ENCODE measurements at regions not wholly inside any gene's neighbourhood (a gene's known extent, or its start where the extent isn't known, plus 50 kb on each side); places are given as distances from the start of the nearest gene placed in this dataset.

- Histone ChIP-seq H3K14ac (replicated peaks; ENCODE audit: low read depth, low read length) (no peak overlapping the region), H4K8ac (ENCODE audit: low read depth in 2 of 2, low read length in 2 of 2) (no peak overlapping the region), H3K4ac (ENCODE audit: low read depth, low read length) (no peak overlapping the region), H3K4me3 (ENCODE audit: insufficient read depth, low read depth, low read length) (no peak overlapping the region), H3K9me1 (ENCODE audit: insufficient read depth, low read length) (no peaks in the 10 kb centered on the region), H3K4me1 (ENCODE audit: control insufficient read depth, insufficient read depth, low read length) (no peaks in the 10 kb centered on the region), H3K36me3 (ENCODE audit: control insufficient read depth, insufficient read depth, low read length) (no peaks in the 10 kb centered on the region), H3K9me3 (ENCODE audit: control insufficient read depth, insufficient read depth, low read length) (no peaks in the 10 kb centered on the region), H2AFZ (replicated peaks; ENCODE audit: low read length, poor library complexity) (no peak overlapping the region), H2BK20ac (ENCODE audit: low read depth, low read length) (no peak overlapping the region), H2BK15ac (ENCODE audit: low read depth, low read length) (no peak overlapping the region), H3K79me1 (ENCODE audit: low read depth in 1 of 2, low read length in 2 of 2) (no peaks in the 10 kb centered on the region), H4K20me1 (ENCODE audit: insufficient read depth, low read length) (no peaks in the 10 kb centered on the region), H2AK9ac (replicated peaks; ENCODE audit: low read depth, low read length, poor library complexity) (no peak overlapping the region), H3K4me2 (ENCODE audit: low read depth, low read length) (no peak overlapping the region), H3K56ac (ENCODE audit: extremely low read depth, insufficient read depth, low read length) (no peak overlapping the region), H3K9ac (ENCODE audit: low read depth, low read length) (no peak overlapping the region), H4K91ac (ENCODE audit: insufficient read depth, low read depth, low read length) (no peak overlapping the region), H3K27ac (ENCODE audit: insufficient read depth, low read length) (no peak overlapping the region), H3K23ac (ENCODE audit: low read depth, low read length) (no peak overlapping the region), H2BK5ac (ENCODE audit: low read depth, low read length, poor library complexity, severe bottlenecking) (no peak overlapping the region), H3K27me3 (ENCODE audit: control insufficient read depth, insufficient read depth, low read length) (peaks cover 10% of the 10 kb centered on the region), H2BK120ac (ENCODE audit: low read depth, low read length) (no peak overlapping the region), H2AK5ac (ENCODE audit: low read depth, low read length) (no peak overlapping the region), H3K18ac (ENCODE audit: low read depth, low read length) (no peak overlapping the region), H4K5ac (ENCODE audit: low read depth, low read length) (no peak overlapping the region)
- DNase-seq = no peak
- BruUV-seq (replicated peaks) = no TSS peak
- ATAC-seq (ENCODE audit: low read depth) = no peak
- dilution Hi-C loops (cut with HindIII; ENCODE audit: low sequenced_read_pairs, unreplicated experiment) = no loop called here
- TF ChIP-seq MAFK (IDR thresholded peaks at IDR 0.05; ENCODE audit: low read depth, low read length) (no peak), SMC3 (IDR thresholded peaks at IDR 0.05; ENCODE audit: low read depth, low read length) (no peak)
- in situ Hi-C loops (cut with MboI; ENCODE audit: low sequenced_read_pairs) = no loop called here
- ChIA-PET POLR2A (ENCODE audit: unreplicated experiment) (no interaction called here), CTCF (no interaction called here)
- intact Hi-C loops (cut with micrococcal nuclease) = loop anchor here (10.0 kb wide), 1 partner anchor 51 kb away; no protein-coding TSS in a partner anchor
- WGBS, 2 experiments (ENCODE audit: extremely low coverage in 2 of 2, insufficient read length in 1 of 2) = no CpG with 5 or more reads among the region's 2 CpGs
Observed at GRCh38 chr5:127216143-127216542, 74.5 kb upstream of the MEGF10 start.

All from IMR-90 (cell line).